ENCODE measurements at regions not wholly inside any gene's neighbourhood (a gene's known extent, or its start where the extent isn't known, plus 50 kb on each side); places are given as distances from the start of the nearest gene placed in this dataset.

- CTCF ChIA-PET, result no interaction called here
- POLR2A ChIA-PET, result no interaction called here
These were observed 381.4 kb downstream of the ACTL7B start for GRCh38 chr9:108474356-108474755.

- CTCF ChIA-PET, result no interaction called here
These were observed 382.3 kb downstream of the ACTL7B start for GRCh38 chr9:108473209-108474112.

DNA sequence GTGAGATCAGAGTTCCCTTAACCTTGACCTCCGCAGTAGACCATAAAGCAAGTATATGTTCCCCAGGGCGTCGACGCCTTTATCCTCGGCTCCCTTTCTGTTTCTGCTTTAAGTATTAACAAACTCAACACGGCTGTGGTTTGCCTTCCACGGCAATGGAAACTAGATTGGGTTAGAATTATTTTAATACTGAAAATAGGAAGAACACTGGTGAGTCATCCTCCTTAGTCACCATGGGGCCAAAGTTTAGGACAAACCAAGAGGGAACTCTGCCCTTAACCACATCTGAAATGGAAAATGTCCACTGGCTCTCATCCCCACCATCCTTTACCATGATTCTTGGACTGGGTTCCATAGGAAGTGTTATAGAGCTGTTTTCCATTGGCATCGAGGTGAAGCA is 386.1 kb downstream of the ACTL7B start:
- CTCF ChIA-PET, result no interaction called here
- POLR2A ChIA-PET, result no interaction called here

More at GRCh38 chr9:108473209-108474112, 382.3 kb downstream of the ACTL7B start:
- POLR2A ChIA-PET, result no interaction called here

- POLR2A ChIA-PET, result no interaction called here
- CTCF ChIA-PET, result no interaction called here
These were observed 387.4 kb downstream of the ACTL7B start for GRCh38 chr9:108468364-108468763.

- ChIA-PET CTCF (no interaction called here), POLR2A (no interaction called here)
These were observed 388.0 kb downstream of the ACTL7B start for GRCh38 chr9:108467653-108468324.

DNA sequence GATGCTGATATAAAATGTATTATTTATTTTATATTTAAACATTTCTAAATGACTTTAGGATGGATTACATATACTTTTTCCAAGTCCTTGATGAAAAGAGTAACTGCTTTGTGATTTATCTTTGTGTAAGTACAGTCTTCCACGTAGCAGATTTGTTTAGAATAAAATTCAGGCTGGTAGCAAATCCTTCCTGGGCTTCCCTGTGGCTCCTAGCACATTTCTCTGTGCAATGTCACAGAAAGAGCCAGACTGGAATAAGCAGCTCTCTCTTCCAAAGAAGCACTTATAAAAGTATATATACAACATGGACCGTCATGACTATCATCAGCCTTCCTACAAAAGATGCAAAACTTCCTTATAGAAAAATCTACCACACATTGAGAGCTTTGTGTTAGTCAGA is 388.6 kb downstream of the ACTL7B start:
- ChIA-PET CTCF (no interaction called here), POLR2A (no interaction called here)

DNA sequence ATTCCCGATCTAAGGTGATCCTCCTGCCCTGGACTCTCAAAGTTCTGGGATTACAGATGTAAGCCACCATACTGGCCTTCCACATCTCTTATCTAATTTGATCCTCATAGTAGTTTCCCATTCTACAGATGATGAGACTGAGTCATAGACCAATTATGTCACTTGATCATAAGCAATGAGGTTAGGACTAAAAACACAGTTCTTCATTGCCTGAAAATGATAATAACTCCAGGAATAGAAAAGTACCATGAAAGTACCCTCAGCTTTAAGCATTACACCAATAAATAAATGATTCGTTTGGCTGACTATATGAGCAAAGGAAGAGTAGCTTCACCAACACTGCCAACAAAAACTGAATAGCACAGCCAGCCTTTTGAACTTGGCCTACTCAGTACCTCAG is 389.5 kb downstream of the ACTL7B start:
- POLR2A ChIA-PET, result no interaction called here

GRCh38 chr9:108463932-108464606 is 391.7 kb downstream of the ACTL7B start:
- CTCF ChIA-PET, result no interaction called here
- POLR2A ChIA-PET, result no interaction called here

More for the DNA sequence above, 389.5 kb downstream of the ACTL7B start:
- CTCF ChIA-PET, result no interaction called here

- POLR2A ChIA-PET, result no interaction called here
- CTCF ChIA-PET, result no interaction called here
These were observed 398.9 kb downstream of the ACTL7B start for GRCh38 chr9:108456903-108457302.

DNA sequence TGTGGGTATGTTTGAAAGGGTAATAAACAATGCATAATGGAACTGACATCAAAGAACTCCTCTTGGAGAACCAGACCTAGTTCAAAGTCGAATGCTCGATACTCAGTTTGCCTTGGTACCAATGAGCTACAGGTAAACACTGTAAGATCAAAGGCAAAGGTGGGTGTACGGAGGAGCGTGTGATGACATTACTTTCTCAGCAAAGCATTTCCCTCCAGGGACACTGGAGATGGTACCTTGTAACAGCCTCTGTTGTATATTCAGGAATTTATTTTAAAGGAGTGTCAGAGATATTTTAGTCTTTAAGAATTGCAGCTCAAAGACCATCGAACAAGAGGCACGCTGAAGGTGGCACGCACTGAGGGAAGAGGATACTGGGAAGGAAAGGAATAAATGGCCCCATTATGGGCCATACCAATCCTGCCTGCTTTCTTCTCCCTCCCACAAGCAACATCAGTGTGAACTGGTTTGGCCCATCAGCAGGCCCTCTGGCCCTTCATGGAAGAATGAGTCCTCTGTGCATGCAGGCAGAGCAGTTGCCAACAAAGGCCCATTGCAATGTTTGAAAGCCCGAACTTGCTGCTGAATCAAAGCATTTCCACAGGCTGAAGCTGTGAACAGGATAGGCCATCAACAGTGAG is 410.2 kb downstream of the ACTL7B start:
- ChIA-PET CTCF (no interaction called here), POLR2A (no interaction called here)

DNA sequence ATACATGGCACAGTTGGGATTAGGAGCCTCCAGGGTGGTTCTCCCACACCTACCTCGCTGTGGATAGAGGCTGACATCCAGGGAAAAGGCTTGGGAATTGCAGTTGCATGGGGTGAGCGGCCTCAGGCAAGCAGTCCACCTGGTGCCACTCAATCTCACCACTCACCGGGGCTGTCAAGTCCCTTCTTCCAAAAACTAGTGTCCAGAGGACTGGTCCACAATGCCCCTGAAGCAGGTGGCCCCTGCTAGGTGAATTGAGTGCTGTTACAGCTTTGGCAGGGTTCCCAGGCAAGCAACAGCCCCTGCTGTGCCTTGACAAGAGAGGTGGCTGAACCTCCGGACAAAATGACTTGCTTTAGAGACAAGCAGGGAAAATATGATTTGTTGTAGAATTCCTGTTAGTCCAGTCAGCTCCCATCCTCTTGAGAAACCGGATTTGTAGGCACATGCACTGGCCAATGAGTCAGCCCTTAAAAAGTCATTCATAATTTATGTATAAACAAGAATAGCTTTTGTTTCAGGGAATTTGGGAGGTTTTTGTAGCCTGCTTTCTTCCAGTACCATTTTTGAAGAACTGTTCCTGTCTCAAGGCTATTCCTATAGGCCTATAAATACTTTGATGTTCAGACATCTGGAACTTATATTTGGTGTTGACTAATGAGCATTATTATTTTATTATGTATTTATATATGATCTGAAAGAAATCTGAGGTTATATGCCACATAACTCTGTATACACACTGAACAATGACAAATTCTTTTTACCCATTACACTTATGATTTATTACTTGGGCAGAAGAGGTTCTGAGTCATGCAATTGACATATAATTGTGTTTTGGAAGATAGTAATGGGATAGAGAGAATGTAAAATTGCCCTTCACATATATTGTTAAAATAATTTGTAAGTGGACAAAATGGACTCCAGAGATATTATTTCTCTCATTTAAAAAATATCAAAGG is 411.1 kb downstream of the ACTL7B start:
- ChIA-PET CTCF (interaction anchor here (0.7 kb wide), 1 partner anchor 10 kb away, joined by 3 read pairs; no protein-coding TSS in a partner anchor), POLR2A (no interaction called here)

GRCh38 chr9:108443741-108444140 is 412.0 kb downstream of the ACTL7B start:
- POLR2A ChIA-PET, result no interaction called here
- CTCF ChIA-PET, result no interaction called here

DNA sequence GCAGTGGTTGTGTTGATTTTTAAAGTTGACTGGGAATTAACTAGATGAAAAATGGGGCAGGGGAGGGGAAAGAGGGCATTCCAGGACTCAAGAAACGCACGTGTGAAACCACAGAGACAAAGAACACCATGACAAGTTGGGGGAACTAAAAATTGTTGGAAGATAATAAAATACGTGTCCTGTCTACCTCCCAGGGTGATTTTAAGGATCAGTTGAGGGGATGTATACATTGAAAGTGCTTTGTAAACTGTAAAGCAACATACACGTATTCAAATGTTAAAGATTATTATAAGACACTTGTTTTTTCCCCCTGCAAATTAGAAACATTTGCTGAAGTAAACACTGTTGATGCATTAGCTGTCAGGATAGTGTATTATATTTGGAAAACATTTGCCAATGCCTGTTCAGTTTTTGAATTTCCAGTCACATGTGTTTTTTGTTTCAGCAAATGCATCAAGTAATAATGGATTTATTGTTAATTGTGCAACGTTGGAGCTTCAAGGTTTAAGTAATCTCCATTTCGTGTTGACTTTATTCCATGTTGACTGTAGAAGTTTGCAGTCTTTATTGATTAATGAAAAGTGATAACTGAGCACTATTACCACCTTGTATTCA is 412.7 kb downstream of the ACTL7B start:
- ChIA-PET CTCF (no interaction called here), POLR2A (no interaction called here)

- POLR2A ChIA-PET, result no interaction called here
- CTCF ChIA-PET, result no interaction called here
These were observed 413.2 kb downstream of the ACTL7B start for GRCh38 chr9:108442627-108443018.

DNA sequence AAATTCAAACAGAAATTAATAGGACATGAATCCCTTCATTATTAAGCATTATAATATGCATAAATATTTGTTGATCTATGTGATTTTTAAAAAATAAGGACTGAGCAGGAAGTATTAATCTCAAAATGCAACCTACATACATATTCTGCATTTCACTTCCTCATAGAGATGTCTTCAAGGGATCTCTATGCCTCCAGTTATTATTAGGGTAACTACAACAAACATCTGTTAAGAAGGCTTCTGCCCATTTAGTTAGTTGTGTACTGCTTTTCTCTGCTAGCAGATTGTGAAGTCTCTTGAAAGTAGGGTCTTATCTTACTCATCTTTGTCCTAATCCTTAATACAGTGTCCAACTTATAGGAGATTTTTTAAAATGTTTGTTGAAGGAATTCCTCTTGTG is 414.1 kb downstream of the ACTL7B start:
- POLR2A ChIA-PET, result no interaction called here
- CTCF ChIA-PET, result no interaction called here

- ChIA-PET POLR2A (no interaction called here), CTCF (no interaction called here)
These were observed 414.5 kb downstream of the ACTL7B start for GRCh38 chr9:108441251-108441650.

GRCh38 chr9:108439947-108440346 is 415.8 kb downstream of the ACTL7B start:
- ChIA-PET POLR2A (no interaction called here), CTCF (no interaction called here)

DNA sequence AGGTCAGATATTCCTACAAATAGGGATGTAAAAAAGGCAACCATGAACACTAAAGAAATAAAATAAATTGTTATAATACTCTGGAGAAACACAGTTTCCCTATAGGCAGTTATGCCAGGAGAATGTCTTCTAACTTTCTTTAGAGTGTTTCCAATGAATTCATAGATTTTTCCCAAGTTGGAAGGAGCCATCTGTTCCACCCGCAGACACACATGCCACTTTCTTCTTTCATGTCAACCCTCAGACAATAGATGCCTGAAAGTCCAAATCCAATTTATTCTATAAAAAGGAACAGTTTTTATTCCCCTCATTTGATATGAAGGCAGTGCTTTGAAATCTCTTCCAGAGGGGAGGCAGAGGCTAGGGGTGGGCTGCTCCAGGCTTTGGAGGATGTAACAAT is 418.1 kb downstream of the ACTL7B start:
- POLR2A ChIA-PET, result no interaction called here
- CTCF ChIA-PET, result no interaction called here

GRCh38 chr9:108436448-108436847 is 419.3 kb downstream of the ACTL7B start:
- POLR2A ChIA-PET, result no interaction called here
- CTCF ChIA-PET, result no interaction called here

Data from activated CD8-positive, alpha-beta memory T cell treated with anti-CD3 and anti-CD28 coated beads for 36 hours (primary cell).